NCI-H2196 (cell line): ENCODE measurements at regions not wholly inside any gene's neighbourhood (a gene's known extent, or its start where the extent isn't known, plus 50 kb on each side); places are given as distances from the start of the nearest gene placed in this dataset.

Experiments used
- DNase-seq: peaks from one replicate; lab custom pipeline; 2025; ENCODE audit not compliant: unreplicated experiment; lab: John Stamatoyannopoulos, UW

GRCh38 chr9:107688728-107689127, 199.2 kb upstream of the KLF4 start:
- DNase-seq, result no peak

GRCh38 chr9:107685901-107686300, 196.3 kb upstream of the KLF4 start:
- no peak for DNase-seq

- no peak for DNase-seq
These were observed 195.8 kb upstream of the KLF4 start for GRCh38 chr9:107685376-107685775.

GRCh38 chr9:107684224-107684623, 194.7 kb upstream of the KLF4 start:
- DNase-seq, result no peak

- DNase-seq, result no peak
These were observed 194.0 kb upstream of the KLF4 start for GRCh38 chr9:107683566-107683965.

DNA sequence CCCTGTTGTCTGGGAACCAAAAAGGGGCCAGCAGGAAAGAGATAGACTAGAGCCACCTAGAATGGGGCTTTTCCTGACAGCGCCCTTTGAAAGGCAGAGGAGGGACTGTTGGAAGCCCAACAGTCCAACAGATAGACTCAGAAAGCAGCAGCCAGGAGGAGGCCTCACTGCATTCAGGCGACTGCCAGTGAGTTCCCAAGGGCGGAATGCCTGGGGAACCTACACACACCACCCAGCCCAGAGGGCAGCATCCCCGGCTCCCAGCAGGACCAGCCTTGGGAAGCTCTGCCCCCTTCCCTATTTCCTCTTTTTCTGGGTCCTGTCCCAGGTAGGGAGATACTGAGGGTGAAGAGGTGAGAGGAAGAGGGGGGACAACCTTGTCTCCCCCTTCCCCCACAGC, 192.4 kb upstream of the KLF4 start:
- no peak for DNase-seq

- DNase-seq, result no peak
These were observed 186.0 kb upstream of the KLF4 start for GRCh38 chr9:107675351-107676259.

GRCh38 chr9:107674721-107675277, 185.2 kb upstream of the KLF4 start:
- DNase-seq, result no peak

DNA sequence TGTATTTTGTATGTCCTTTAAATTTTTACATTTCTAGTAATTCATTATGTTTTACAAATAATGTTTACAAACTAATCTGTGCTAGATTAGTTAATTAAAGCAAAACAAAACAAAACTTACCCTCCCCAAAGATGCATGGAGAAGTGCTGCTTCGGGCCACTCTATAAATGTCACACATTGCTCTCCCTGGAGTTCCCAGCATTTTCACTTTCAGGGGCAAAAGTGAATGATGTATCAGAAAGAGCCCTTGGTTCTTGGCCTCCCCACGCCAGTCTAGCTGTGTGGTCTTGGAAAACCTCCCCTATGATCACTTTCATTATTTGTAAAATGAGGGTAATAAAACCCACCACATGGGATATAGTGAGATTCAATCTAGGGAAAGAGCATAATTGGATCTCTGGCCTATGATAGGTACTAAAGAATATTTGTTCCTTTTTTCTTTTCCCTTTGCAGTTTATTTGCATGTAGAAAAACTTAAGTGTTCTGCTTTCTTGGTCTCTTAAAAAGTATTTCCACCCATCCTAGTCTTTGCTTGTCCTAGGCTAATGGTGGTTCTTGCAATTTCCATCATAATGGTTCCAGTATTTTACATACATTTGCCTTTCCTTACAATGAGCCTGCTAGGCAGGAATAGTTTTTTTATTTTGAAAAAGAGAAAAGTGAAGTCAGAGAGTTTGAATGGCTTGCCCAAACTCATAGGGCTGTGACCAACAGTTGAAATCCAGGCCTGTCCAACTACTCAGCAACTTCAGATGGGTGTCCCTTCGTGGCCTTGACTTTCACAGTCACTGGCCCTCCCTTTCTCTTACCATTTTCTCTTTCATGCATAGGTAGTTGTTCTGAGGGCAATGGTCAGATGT, 184.5 kb upstream of the KLF4 start:
- DNase-seq, result no peak

- DNase-seq, result no peak
These were observed 182.0 kb upstream of the KLF4 start for GRCh38 chr9:107671588-107671987.

DNA sequence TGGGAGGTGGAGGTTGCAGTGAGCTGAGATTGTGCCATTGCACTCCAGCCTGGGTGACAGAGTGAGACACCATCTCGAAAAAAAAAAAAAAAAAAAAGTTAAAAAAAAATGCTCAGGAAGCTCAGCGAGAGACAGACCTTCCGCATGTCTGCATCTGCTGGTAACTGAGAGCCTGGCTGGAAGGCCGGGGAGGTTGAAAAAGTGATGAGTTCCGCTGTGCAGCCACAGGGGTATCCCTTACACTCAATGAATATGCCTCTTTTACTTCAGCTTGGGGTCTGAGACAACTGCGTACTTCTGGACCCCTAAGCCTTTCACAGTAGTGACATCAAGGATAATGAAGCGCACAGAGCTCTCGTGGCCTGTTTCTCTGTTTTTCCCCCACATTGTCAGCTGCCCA, 179.9 kb upstream of the KLF4 start:
- no peak for DNase-seq

DNA sequence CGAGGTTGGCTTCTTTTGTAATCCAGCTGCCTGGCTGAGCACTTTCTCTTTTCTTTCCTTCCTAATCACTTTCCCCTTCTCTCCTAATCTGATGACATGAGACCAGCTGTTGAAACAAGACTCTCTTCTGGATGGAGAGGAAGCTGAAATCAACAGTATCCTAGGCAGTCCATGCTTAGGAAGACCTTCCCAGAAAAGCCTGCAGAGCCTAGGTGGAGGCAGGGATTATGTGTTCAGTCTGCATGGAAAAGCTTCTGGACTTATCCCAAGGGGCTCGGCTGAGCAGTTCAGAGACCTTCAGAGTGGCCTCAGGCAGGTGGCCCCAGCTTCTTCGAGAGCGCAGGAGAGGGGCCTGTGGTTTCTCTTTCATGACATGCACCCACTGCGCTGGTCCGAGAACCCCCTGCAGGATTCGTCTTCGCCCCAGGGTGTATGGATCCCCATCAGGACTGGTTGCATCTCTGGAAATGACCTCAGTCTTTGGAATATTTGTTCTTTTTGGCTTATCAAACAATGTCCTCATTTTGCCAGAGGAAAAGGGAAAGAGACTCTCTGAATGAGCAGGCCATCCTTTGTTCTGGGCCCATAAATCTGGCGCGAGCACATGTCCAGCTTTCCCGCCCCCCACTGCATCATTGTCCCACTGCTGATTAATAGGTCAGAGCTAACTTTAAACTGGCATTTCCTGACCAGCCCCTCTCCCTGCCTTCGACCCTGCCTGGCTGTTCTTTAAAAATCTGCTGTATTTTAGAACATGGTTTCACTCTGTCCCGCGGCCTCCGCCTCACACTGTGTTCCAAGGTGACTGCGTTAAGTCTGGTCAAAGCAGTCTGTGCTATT, 177.9 kb upstream of the KLF4 start:
- DNase-seq, result no peak

GRCh38 chr9:107665057-107665456, 175.5 kb upstream of the KLF4 start:
- DNase-seq, result no peak

- no peak for DNase-seq
These were observed 171.4 kb upstream of the KLF4 start for GRCh38 chr9:107660976-107661375.

GRCh38 chr9:107653263-107653821, 163.8 kb upstream of the KLF4 start:
- no peak for DNase-seq

DNA sequence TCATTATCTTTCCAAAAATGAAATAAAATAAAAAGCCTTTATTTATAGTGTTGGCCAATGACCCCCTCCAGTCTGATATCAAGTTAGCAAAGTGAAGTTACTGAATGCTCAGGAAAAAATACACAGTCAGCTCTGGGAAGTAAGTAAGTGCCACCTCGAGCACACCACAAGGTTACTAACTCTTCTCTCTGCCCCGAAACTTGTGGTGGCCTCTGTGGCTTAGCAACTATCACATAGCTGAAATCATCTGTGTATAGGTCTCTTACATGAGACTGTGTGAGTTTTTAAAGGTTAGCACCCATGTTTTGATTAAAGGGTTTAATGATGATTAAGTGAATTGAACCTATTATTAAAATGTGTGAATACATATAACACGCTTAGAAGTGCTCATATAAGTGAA, 161.4 kb upstream of the KLF4 start:
- DNase-seq, result no peak

DNA sequence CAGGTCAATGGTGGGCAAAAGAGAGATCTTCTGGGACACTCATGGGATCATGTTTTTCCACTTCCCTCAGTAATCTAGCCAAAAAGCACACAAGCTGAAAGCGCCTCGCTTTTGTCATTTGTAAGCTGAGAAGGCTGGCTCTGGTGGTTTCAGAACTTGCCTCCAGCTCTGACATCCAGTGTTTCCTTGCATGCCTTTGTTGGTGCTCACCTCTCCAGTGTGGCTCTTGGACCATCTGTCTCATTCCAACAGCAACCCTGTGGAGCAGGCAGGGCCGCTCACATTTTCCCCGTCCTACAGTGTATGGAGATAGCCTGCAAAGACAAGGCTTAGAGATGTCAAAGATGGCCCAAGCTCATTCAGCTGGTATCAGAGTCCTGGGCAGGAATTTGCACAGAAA, 160.8 kb upstream of the KLF4 start:
- no peak for DNase-seq

- DNase-seq, result no peak
These were observed 158.7 kb upstream of the KLF4 start for GRCh38 chr9:107648153-107648715.

- no peak for DNase-seq
These were observed 158.0 kb upstream of the KLF4 start for GRCh38 chr9:107647611-107648010.

- DNase-seq, result no peak
These were observed 157.6 kb upstream of the KLF4 start for GRCh38 chr9:107647141-107647540.
